Lower leg skin (tissue), 3 donors: ENCODE measurements at regions not wholly inside any gene's neighbourhood (a gene's known extent, or its start where the extent isn't known, plus 50 kb on each side); places are given as distances from the start of the nearest gene placed in this dataset.

Source experiments
- POLR2A ChIP-seq, 2 donors: fragments of 450-650 bp; IDR thresholded peaks; one replicate each; pipeline ENCODE4 v1.6.1; 2016 to 2017; ENCODE audit warnings: antibody characterized with exemption in 2 of 2, mild to moderate bottlenecking in 1 of 2, moderate library complexity in 1 of 2
- TF ChIP-seq, protein P1 (sequence below), 3 donors: fragments of 450-650 bp; IDR thresholded peaks; one replicate each; pipeline ENCODE4 v1.5.1; 2016; ENCODE audit warnings: antibody characterized with exemption in 3 of 3, mild to moderate bottlenecking in 3 of 3, moderate library complexity in 2 of 3

DNA sequence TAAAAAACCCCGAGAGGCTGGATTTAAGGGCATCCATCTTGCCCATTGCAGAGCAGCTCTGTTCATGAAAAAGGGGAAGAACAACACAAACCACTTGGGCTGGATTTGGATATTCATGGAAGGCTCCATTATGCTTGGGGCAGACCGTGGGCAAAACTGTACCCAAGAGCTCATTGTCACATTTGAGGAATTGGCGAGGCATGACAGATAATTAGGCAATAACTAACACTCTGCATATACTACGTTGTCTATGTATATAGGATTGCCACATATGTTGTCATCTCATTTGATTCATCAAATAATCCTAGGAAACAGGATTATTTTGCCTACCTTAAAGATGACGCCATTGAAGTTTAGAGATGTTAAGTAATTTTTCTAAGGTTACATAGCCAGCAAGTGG lies 255.4 kb downstream of the SMARCA2 start:
- TF ChIP-seq, protein P1, sequence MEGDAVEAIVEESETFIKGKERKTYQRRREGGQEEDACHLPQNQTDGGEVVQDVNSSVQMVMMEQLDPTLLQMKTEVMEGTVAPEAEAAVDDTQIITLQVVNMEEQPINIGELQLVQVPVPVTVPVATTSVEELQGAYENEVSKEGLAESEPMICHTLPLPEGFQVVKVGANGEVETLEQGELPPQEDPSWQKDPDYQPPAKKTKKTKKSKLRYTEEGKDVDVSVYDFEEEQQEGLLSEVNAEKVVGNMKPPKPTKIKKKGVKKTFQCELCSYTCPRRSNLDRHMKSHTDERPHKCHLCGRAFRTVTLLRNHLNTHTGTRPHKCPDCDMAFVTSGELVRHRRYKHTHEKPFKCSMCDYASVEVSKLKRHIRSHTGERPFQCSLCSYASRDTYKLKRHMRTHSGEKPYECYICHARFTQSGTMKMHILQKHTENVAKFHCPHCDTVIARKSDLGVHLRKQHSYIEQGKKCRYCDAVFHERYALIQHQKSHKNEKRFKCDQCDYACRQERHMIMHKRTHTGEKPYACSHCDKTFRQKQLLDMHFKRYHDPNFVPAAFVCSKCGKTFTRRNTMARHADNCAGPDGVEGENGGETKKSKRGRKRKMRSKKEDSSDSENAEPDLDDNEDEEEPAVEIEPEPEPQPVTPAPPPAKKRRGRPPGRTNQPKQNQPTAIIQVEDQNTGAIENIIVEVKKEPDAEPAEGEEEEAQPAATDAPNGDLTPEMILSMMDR (IDR thresholded peaks at IDR 0.05) = no peak
- no peak for TF ChIP-seq POLR2A (IDR thresholded peaks at IDR 0.05)
